Smooth muscle cell (in vitro differentiated cells): ENCODE measurements at regions not wholly inside any gene's neighbourhood (a gene's known extent, or its start where the extent isn't known, plus 50 kb on each side); places are given as distances from the start of the nearest gene placed in this dataset.
A peak's percentile ranks its signal among the peaks of the same experiment; 100 is the strongest.

Experiments
- DNase-seq: peaks from one replicate; lab custom pipeline; 2025; ENCODE audit not compliant: unreplicated experiment; lab: John Stamatoyannopoulos, UW
- H2AFZ ChIP-seq: fragments of 200-600 bp; sonication (generic); 2 replicates; pipeline ENCODE4 v1.6.0; 2016; ENCODE audit warnings: antibody characterized with exemption, low read depth, mild to moderate bottlenecking
- H3F3A ChIP-seq: fragments of 200-600 bp; sonication (generic); 2 replicates; pipeline ENCODE4 v1.6.0; 2017; ENCODE audit warnings: antibody characterized with exemption, low read depth
- H3K27ac ChIP-seq: fragments of 200-600 bp; sonication (generic); 2 replicates; pipeline ENCODE4 v1.5.1; 2016; ENCODE audit warnings: low read depth, mild to moderate bottlenecking
- H3K27me3 ChIP-seq: fragments of 200-600 bp; sonication (generic); 2 replicates; pipeline ENCODE4 v1.6.1; 2016; ENCODE audit warnings: low read depth, mild to moderate bottlenecking
- H3K36me3 ChIP-seq: fragments of 200-600 bp; sonication (generic); 2 replicates; pipeline ENCODE4 v1.5.1; 2016; ENCODE audit warnings: low read depth
- H3K4me1 ChIP-seq: fragments of 200-600 bp; sonication (generic); 2 replicates; pipeline ENCODE4 v1.5.1; 2016; ENCODE audit warnings: low read depth
- H3K4me2 ChIP-seq: fragments of 200-600 bp; sonication (generic); 2 replicates; pipeline ENCODE4 v1.6.0; 2016; ENCODE audit warnings: mild to moderate bottlenecking
- H3K4me3 ChIP-seq: fragments of 200-600 bp; sonication (generic); 2 replicates; pipeline ENCODE4 v1.5.1; 2016; ENCODE audit warnings: mild to moderate bottlenecking
- H3K79me2 ChIP-seq: fragments of 200-600 bp; sonication (generic); 2 replicates; pipeline ENCODE4 v1.6.0; 2016; ENCODE audit warnings: low read depth, mild to moderate bottlenecking
- H3K9ac ChIP-seq: fragments of 200-600 bp; sonication (generic); 2 replicates; pipeline ENCODE4 v1.6.0; 2016; ENCODE audit warnings: low read depth
- H3K9me3 ChIP-seq: fragments of 200-600 bp; sonication (generic); replicated peaks from 2 replicates; pipeline ENCODE4 v1.5.1; 2016; ENCODE audit warnings: low read depth
- H4K20me1 ChIP-seq: fragments of 200-600 bp; sonication (generic); 2 replicates; pipeline ENCODE4 v1.6.0; 2016; ENCODE audit warnings: low read depth
- WGBS: methylation state at CpG from one replicate; pipeline ENCODE4 v1.1.7; 2016; ENCODE audit warnings: low lambda C conversion rate; 5-methylcytosine and 5-hydroxymethylcytosine counted together
- TF ChIP-seq, protein P1 (sequence below): fragments of 200-600 bp; sonication (generic); IDR thresholded peaks from 2 replicates; pipeline ENCODE4 v1.5.1; 2017; ENCODE audit warnings: borderline replicate concordance, mild to moderate bottlenecking, antibody characterized with exemption; ENCODE audit not compliant: insufficient read depth, poor library complexity, severe bottlenecking

DNA sequence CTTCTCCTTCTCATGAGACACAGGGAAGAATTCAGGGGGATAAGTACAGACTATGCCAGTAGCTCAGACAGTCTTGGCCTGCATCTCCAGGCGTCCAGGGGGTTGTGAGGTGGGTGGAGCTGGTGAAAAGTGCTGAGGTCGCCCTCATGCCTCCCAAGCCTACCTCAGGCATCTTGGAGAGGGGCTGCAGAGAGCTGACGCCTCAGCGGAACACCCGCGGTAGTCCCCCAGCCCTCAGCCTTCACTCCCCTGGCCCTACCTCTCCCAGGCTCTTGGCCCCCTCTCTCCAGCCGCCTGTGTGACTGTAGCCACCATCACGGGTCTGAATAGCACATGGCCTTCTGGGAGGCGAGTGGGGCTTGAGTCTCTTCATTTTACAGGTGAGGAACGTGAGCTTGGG, 59.8 kb upstream of the DLK1 start:
- H3K27ac ChIP-seq, result no peak overlapping the region
- no peaks in the 10 kb centered on the region for H3F3A ChIP-seq
- H3K79me2 ChIP-seq, result no peaks in the 10 kb centered on the region
- H2AFZ ChIP-seq, result no peak overlapping the region
- TF ChIP-seq, protein P1, sequence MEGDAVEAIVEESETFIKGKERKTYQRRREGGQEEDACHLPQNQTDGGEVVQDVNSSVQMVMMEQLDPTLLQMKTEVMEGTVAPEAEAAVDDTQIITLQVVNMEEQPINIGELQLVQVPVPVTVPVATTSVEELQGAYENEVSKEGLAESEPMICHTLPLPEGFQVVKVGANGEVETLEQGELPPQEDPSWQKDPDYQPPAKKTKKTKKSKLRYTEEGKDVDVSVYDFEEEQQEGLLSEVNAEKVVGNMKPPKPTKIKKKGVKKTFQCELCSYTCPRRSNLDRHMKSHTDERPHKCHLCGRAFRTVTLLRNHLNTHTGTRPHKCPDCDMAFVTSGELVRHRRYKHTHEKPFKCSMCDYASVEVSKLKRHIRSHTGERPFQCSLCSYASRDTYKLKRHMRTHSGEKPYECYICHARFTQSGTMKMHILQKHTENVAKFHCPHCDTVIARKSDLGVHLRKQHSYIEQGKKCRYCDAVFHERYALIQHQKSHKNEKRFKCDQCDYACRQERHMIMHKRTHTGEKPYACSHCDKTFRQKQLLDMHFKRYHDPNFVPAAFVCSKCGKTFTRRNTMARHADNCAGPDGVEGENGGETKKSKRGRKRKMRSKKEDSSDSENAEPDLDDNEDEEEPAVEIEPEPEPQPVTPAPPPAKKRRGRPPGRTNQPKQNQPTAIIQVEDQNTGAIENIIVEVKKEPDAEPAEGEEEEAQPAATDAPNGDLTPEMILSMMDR, result no peak
- H3K4me2 ChIP-seq, result no peak overlapping the region
- 94% methylated on average over 5 of the region's 10 CpGs for WGBS
- H3K9ac ChIP-seq, result no peak overlapping the region
- H3K36me3 ChIP-seq, result no peaks in the 10 kb centered on the region
- peaks cover 10% of the 10 kb centered on the region for H3K4me1 ChIP-seq
- no peak overlapping the region for H3K4me3 ChIP-seq
- no peaks in the 10 kb centered on the region for H3K9me3 ChIP-seq
- no peak for DNase-seq
- no peaks in the 10 kb centered on the region for H4K20me1 ChIP-seq
- no peaks in the 10 kb centered on the region for H3K27me3 ChIP-seq

DNA sequence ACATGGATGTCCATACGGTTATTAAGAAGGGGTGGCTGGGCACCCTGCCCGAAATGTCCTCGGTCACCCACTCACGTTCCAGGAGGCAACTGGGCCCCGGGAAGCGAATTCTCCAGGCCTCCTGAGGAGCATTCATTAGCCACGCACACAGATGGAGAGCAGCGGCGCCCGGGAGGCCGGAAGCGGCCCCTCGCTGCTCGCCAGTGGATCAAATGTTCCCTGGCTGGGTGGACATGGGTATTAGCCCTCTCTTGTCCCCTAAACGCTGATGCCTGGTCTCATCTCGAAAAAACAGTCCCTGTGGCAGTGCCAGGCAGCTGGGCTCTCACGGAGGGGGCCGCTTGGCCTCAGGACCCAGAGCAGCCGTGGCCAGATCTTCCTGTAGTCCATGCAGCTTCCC, 59.0 kb upstream of the DLK1 start:
- Histone ChIP-seq H3K27me3 (no peaks in the 10 kb centered on the region), H4K20me1 (no peaks in the 10 kb centered on the region), H3F3A (no peaks in the 10 kb centered on the region), H3K9ac (no peak overlapping the region), H2AFZ (no peak overlapping the region), H3K4me2 (no peak overlapping the region), H3K4me1 (peaks cover 13% of the 10 kb centered on the region), H3K36me3 (no peaks in the 10 kb centered on the region), H3K9me3 (no peaks in the 10 kb centered on the region), H3K27ac (no peak overlapping the region), H3K79me2 (no peaks in the 10 kb centered on the region), H3K4me3 (no peak overlapping the region)
- DNase-seq, result no peak
- WGBS, result 91% methylated on average over 19 of the region's 19 CpGs
- TF ChIP-seq, protein P1, result no peak

DNA sequence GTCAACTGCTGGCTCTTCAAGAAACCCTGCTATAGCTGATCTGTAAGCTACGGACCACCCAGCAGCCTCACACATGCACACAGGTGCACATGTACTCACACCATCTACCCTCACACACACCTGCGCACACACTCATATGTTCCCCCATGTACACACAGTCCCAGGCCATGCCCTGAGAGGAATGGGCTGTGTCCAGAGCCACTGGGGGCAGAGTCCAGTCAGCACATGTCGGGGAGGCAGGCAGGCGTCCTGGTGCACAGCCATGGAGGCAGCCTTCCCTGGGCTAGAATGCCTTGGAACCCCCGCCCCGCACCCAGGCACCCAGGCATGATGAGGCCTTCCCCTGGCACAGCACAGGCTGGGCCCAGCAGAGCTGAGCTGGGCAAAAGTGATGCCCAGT, 58.3 kb upstream of the DLK1 start:
- no peak overlapping the region for H3K4me2 ChIP-seq
- no peaks in the 10 kb centered on the region for H3K79me2 ChIP-seq
- no peak overlapping the region for H2AFZ ChIP-seq
- no peaks in the 10 kb centered on the region for H3K36me3 ChIP-seq
- WGBS, result 99% methylated on average over 6 of the region's 6 CpGs
- no peak overlapping the region for H3K4me3 ChIP-seq
- no peak overlapping the region for H3K27ac ChIP-seq
- H3K9me3 ChIP-seq, result no peaks in the 10 kb centered on the region
- peaks cover 20% of the 10 kb centered on the region for H3K4me1 ChIP-seq
- DNase-seq, result no peak
- H4K20me1 ChIP-seq, result no peaks in the 10 kb centered on the region
- TF ChIP-seq, protein P1, result no peak
- H3K9ac ChIP-seq, result no peak overlapping the region
- H3K27me3 ChIP-seq, result no peaks in the 10 kb centered on the region
- no peaks in the 10 kb centered on the region for H3F3A ChIP-seq

DNA sequence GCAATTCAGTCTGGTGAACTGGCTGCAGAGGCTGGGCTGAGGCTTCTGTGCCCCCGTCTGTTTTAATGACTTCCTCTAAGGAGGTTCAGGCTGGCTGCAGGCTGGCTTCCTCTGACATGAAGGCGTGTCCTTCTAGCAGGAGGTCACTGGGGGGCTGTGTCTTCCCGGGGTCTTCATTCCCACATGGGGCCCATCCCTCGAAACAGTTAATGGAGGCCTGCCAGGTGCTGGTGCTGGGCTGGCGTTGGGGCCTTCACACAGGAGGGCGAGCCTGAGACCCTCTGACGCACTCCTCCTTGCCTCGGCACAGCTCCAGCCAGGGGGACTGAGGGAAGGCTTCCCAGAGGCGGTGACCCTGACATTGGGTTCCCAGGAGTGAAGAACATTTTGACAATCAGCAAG, 57.7 kb upstream of the DLK1 start:
- DNase-seq, result no peak
- WGBS, result 86% methylated on average over 9 of the region's 9 CpGs
- no peak overlapping the region for H3K9ac ChIP-seq
- H3K4me3 ChIP-seq, result no peak overlapping the region
- peak overlapping the region; percentile 49 for H3K4me2 ChIP-seq
- no peaks in the 10 kb centered on the region for H3K79me2 ChIP-seq
- H3K27me3 ChIP-seq, result no peaks in the 10 kb centered on the region
- no peaks in the 10 kb centered on the region for H3F3A ChIP-seq
- no peaks in the 10 kb centered on the region for H4K20me1 ChIP-seq
- H2AFZ ChIP-seq, result no peak overlapping the region
- peaks cover 22% of the 10 kb centered on the region for H3K4me1 ChIP-seq
- no peaks in the 10 kb centered on the region for H3K36me3 ChIP-seq
- H3K27ac ChIP-seq, result no peak overlapping the region
- TF ChIP-seq, protein P1, result no peak
- H3K9me3 ChIP-seq, result no peaks in the 10 kb centered on the region
